ENCODE measurements at regions not wholly inside any gene's neighbourhood (a gene's known extent, or its start where the extent isn't known, plus 50 kb on each side); places are given as distances from the start of the nearest gene placed in this dataset.
A peak's percentile ranks its signal among the peaks of the same experiment; 100 is the strongest.

GRCh38 chr14:86221755-86222154 lies 691.8 kb downstream of the FLRT2 start:
- Mint-ChIP-seq H3K4me1 (no peaks in the 10 kb centered on the region), H3K36me3 (no peaks in the 10 kb centered on the region), H3K4me3 (no peak overlapping the region), H3K9me3 (ENCODE audit: low read depth) (peaks cover 9% of the 10 kb centered on the region), H3K27ac (no peak overlapping the region), H3K27me3 (no peaks in the 10 kb centered on the region)
- CTCF ChIA-PET: no interaction called here
- DNase-seq (no peak), ATAC-seq (no peak)

- Mint-ChIP-seq H3K36me3 (no peaks in the 10 kb centered on the region), H3K4me3 (no peak overlapping the region), H3K27me3 (no peaks in the 10 kb centered on the region), H3K4me1 (no peaks in the 10 kb centered on the region), H3K27ac (no peak overlapping the region), H3K9me3 (ENCODE audit: low read depth) (peaks cover 9% of the 10 kb centered on the region)
- DNase-seq (no peak), ATAC-seq (no peak)
- CTCF ChIA-PET: no interaction called here
These were observed 691.1 kb downstream of the FLRT2 start for GRCh38 chr14:86221000-86221399.

GRCh38 chr14:86217523-86217922 lies 687.6 kb downstream of the FLRT2 start:
- CTCF ChIA-PET: no interaction called here
- DNase-seq: no peak
- Mint-ChIP-seq H3K27ac (no peak overlapping the region), H3K4me3 (no peak overlapping the region), H3K9me3 (ENCODE audit: low read depth) (peaks cover 3% of the 10 kb centered on the region), H3K4me1 (no peaks in the 10 kb centered on the region), H3K27me3 (no peaks in the 10 kb centered on the region), H3K36me3 (no peaks in the 10 kb centered on the region)
- no peak for ATAC-seq

- peaks cover 3% of the 10 kb centered on the region for H3K9me3 Mint-ChIP-seq (ENCODE audit: low read depth)
- CTCF ChIA-PET: no interaction called here
- H3K4me3 Mint-ChIP-seq: no peak overlapping the region
- H3K36me3 Mint-ChIP-seq: no peaks in the 10 kb centered on the region
- DNase-seq (no peak), ATAC-seq (no peak)
- peaks cover 3% of the 10 kb centered on the region for H3K4me1 Mint-ChIP-seq
- H3K27ac Mint-ChIP-seq: no peak overlapping the region
- H3K27me3 Mint-ChIP-seq: no peaks in the 10 kb centered on the region
These were observed 673.9 kb downstream of the FLRT2 start for GRCh38 chr14:86203843-86204242.

GRCh38 chr14:86196471-86196870 lies 666.5 kb downstream of the FLRT2 start:
- Mint-ChIP-seq H3K27ac (no peak overlapping the region), H3K36me3 (no peaks in the 10 kb centered on the region), H3K4me1 (no peaks in the 10 kb centered on the region), H3K27me3 (no peaks in the 10 kb centered on the region), H3K9me3 (ENCODE audit: low read depth) (peaks cover 3% of the 10 kb centered on the region), H3K4me3 (no peak overlapping the region)
- no peak for DNase-seq
- ATAC-seq: no peak
- CTCF ChIA-PET: no interaction called here

- Mint-ChIP-seq H3K27ac (no peak overlapping the region), H3K4me1 (no peaks in the 10 kb centered on the region), H3K36me3 (no peaks in the 10 kb centered on the region), H3K9me3 (ENCODE audit: low read depth) (peaks cover 3% of the 10 kb centered on the region), H3K4me3 (no peak overlapping the region), H3K27me3 (no peaks in the 10 kb centered on the region)
- CTCF ChIA-PET: no interaction called here
- no peak for DNase-seq
- ATAC-seq: no peak
These were observed 663.8 kb downstream of the FLRT2 start for GRCh38 chr14:86193756-86194155.

GRCh38 chr14:86179980-86180379 lies 650.0 kb downstream of the FLRT2 start:
- no peaks in the 10 kb centered on the region for H3K27me3 Mint-ChIP-seq
- H3K4me1 Mint-ChIP-seq: no peaks in the 10 kb centered on the region
- peaks cover 5% of the 10 kb centered on the region for H3K9me3 Mint-ChIP-seq (ENCODE audit: low read depth)
- no peaks in the 10 kb centered on the region for H3K36me3 Mint-ChIP-seq
- no peak overlapping the region for H3K4me3 Mint-ChIP-seq
- CTCF ChIA-PET: no interaction called here
- ATAC-seq (no peak), DNase-seq (no peak)
- H3K27ac Mint-ChIP-seq: no peak overlapping the region

GRCh38 chr14:86168371-86168770 lies 638.4 kb downstream of the FLRT2 start:
- ATAC-seq (no peak), DNase-seq (no peak)
- peaks cover 17% of the 10 kb centered on the region for H3K9me3 Mint-ChIP-seq (ENCODE audit: low read depth)
- no peaks in the 10 kb centered on the region for H3K27me3 Mint-ChIP-seq
- H3K27ac Mint-ChIP-seq: no peak overlapping the region
- no peaks in the 10 kb centered on the region for H3K36me3 Mint-ChIP-seq
- CTCF ChIA-PET: no interaction called here
- no peaks in the 10 kb centered on the region for H3K4me1 Mint-ChIP-seq
- no peak overlapping the region for H3K4me3 Mint-ChIP-seq

GRCh38 chr14:86166541-86166940 lies 636.6 kb downstream of the FLRT2 start:
- CTCF ChIA-PET: no interaction called here
- Mint-ChIP-seq H3K4me1 (no peaks in the 10 kb centered on the region), H3K27ac (no peak overlapping the region), H3K9me3 (ENCODE audit: low read depth) (peaks cover 12% of the 10 kb centered on the region), H3K36me3 (no peaks in the 10 kb centered on the region), H3K27me3 (no peaks in the 10 kb centered on the region), H3K4me3 (no peak overlapping the region)
- ATAC-seq (no peak), DNase-seq (no peak)

GRCh38 chr14:86153480-86153879 lies 623.5 kb downstream of the FLRT2 start:
- Mint-ChIP-seq H3K27ac (no peak overlapping the region), H3K9me3 (ENCODE audit: low read depth) (peaks cover 7% of the 10 kb centered on the region), H3K36me3 (no peaks in the 10 kb centered on the region), H3K4me1 (no peaks in the 10 kb centered on the region), H3K4me3 (no peak overlapping the region), H3K27me3 (no peaks in the 10 kb centered on the region)
- DNase-seq: no peak
- CTCF ChIA-PET: no interaction called here
- no peak for ATAC-seq

GRCh38 chr14:86143248-86143647 lies 613.3 kb downstream of the FLRT2 start:
- CTCF ChIA-PET: interaction anchor here (1.0 kb wide), 1 partner anchor 19 kb away, joined by 3 read pairs; no protein-coding TSS in a partner anchor
- ATAC-seq: no peak
- H3K4me3 Mint-ChIP-seq: no peak overlapping the region
- no peaks in the 10 kb centered on the region for H3K4me1 Mint-ChIP-seq
- H3K27me3 Mint-ChIP-seq: no peaks in the 10 kb centered on the region
- H3K27ac Mint-ChIP-seq: no peak overlapping the region
- H3K36me3 Mint-ChIP-seq: no peaks in the 10 kb centered on the region
- peaks cover 12% of the 10 kb centered on the region for H3K9me3 Mint-ChIP-seq (ENCODE audit: low read depth)
- DNase-seq: no peak

- Mint-ChIP-seq H3K4me3 (no peak overlapping the region), H3K27me3 (no peaks in the 10 kb centered on the region), H3K27ac (no peak overlapping the region), H3K4me1 (no peaks in the 10 kb centered on the region), H3K36me3 (no peaks in the 10 kb centered on the region), H3K9me3 (ENCODE audit: low read depth) (peaks cover 12% of the 10 kb centered on the region)
- ATAC-seq: no peak
- no peak for DNase-seq
- CTCF ChIA-PET: no interaction called here
These were observed 612.0 kb downstream of the FLRT2 start for GRCh38 chr14:86141966-86142365.

GRCh38 chr14:86129426-86129825 lies 599.5 kb downstream of the FLRT2 start:
- Mint-ChIP-seq H3K9me3 (ENCODE audit: low read depth) (peaks cover 3% of the 10 kb centered on the region), H3K27ac (no peak overlapping the region), H3K4me1 (peaks cover 3% of the 10 kb centered on the region), H3K4me3 (no peak overlapping the region), H3K36me3 (no peaks in the 10 kb centered on the region), H3K27me3 (no peaks in the 10 kb centered on the region)
- ATAC-seq (no peak), DNase-seq (no peak)
- CTCF ChIA-PET: no interaction called here

- DNase-seq (peak; percentile 44), ATAC-seq (peak; percentile 73)
- Mint-ChIP-seq H3K27ac (peak overlapping the region; percentile 41), H3K4me3 (no peak overlapping the region), H3K36me3 (no peaks in the 10 kb centered on the region), H3K4me1 (peaks cover 10% of the 10 kb centered on the region), H3K27me3 (no peaks in the 10 kb centered on the region), H3K9me3 (ENCODE audit: low read depth) (peaks cover 2% of the 10 kb centered on the region)
- CTCF ChIA-PET: interaction anchor here (0.7 kb wide), 1 partner anchor 19 kb away, joined by 3 read pairs; no protein-coding TSS in a partner anchor
These were observed 594.4 kb downstream of the FLRT2 start for GRCh38 chr14:86124328-86124727.

GRCh38 chr14:86115972-86116371 lies 586.0 kb downstream of the FLRT2 start:
- DNase-seq: no peak
- CTCF ChIA-PET: no interaction called here

More at GRCh38 chr14:86115972-86116371, 586.0 kb downstream of the FLRT2 start:
- Mint-ChIP-seq H3K9me3 (ENCODE audit: low read depth) (peaks cover 4% of the 10 kb centered on the region), H3K4me3 (no peak overlapping the region), H3K27ac (no peak overlapping the region), H3K27me3 (no peaks in the 10 kb centered on the region), H3K36me3 (no peaks in the 10 kb centered on the region), H3K4me1 (peaks cover 5% of the 10 kb centered on the region)
- no peak for ATAC-seq

All from activated CD8-positive, alpha-beta memory T cell treated with anti-CD3 and anti-CD28 coated beads, Interleukin-2, amount 10 ng/mL, durations not matched to agents 7 days and 5 days (primary cell).